ENCODE measurements at regions not wholly inside any gene's neighbourhood (a gene's known extent, or its start where the extent isn't known, plus 50 kb on each side); places are given as distances from the start of the nearest gene placed in this dataset.

GRCh38 chr7:96531331-96531730 is 178.3 kb downstream of the SEM1 start:
- H4K8ac ChIP-seq (replicated peaks; ENCODE audit: insufficient read length, low read depth, low read length), result no peak overlapping the region
- no peak overlapping the region for H3K9ac ChIP-seq (ENCODE audit: extremely low read depth, insufficient read length, low read length)
- Mint-ChIP-seq H3K4me1 (peaks cover 4 to 5% of the 10 kb centered on the region in 2 experiments; a peak in 2 of 4 replicates), H3K27ac (no peak overlapping the region), H3K9me3 (no peaks in the 10 kb centered on the region), H3K4me3 (no peak overlapping the region), H3K27me3 (ENCODE audit: low read depth) (no peaks in the 10 kb centered on the region; the same call in 1 of the 2 replicates), H3K36me3 (ENCODE audit: insufficient read depth in 1 of 3, low read depth in 3 of 3) (no peaks in the 10 kb centered on the region)
- no peak overlapping the region for H3K27ac ChIP-seq (ENCODE audit: insufficient read length, low read depth, low read length)
- H3K18ac ChIP-seq (ENCODE audit: insufficient read length, low read depth, low read length), result no peak overlapping the region
- WGBS (ENCODE audit: extremely low coverage, insufficient read length, low lambda C conversion rate), result no CpG with 5 or more reads among the region's 1 CpG
- H3K4me2 ChIP-seq (ENCODE audit: insufficient read depth, insufficient read length, low read length), result no peak overlapping the region
- no peak overlapping the region for H3K23ac ChIP-seq (ENCODE audit: insufficient read length, low read depth, low read length)
- H4K5ac ChIP-seq (ENCODE audit: insufficient read length, low read depth, low read length), result no peak overlapping the region
- H2BK12ac ChIP-seq (ENCODE audit: insufficient read length, low read depth, low read length), result no peak overlapping the region
- no peaks in the 10 kb centered on the region for H4K20me1 ChIP-seq (ENCODE audit: control insufficient read depth, insufficient read depth, insufficient read length)
- TF ChIP-seq CTCF (conservative IDR thresholded peaks at IDR 0.05), result no peak
- no peaks in the 10 kb centered on the region for H3K79me2 ChIP-seq (ENCODE audit: insufficient read depth, low read length)
- H2AFZ ChIP-seq (ENCODE audit: low read length), result no peak overlapping the region
- no peak overlapping the region for H4K91ac ChIP-seq (ENCODE audit: insufficient read length, low read depth, low read length)
- H2BK5ac ChIP-seq (ENCODE audit: insufficient read length, low read length), result no peak overlapping the region
- H3K23me2 ChIP-seq (ENCODE audit: insufficient read length, low read depth, low read length, poor library complexity, severe bottlenecking), result no peaks in the 10 kb centered on the region
- no peak for DNase-seq
- no peaks in the 10 kb centered on the region for H3K27me3 ChIP-seq (ENCODE audit: insufficient read depth, low read length)
- H2BK15ac ChIP-seq (ENCODE audit: low read depth, low read length), result no peak overlapping the region
- H3K4me1 ChIP-seq (ENCODE audit: insufficient read depth, low read length), result no peaks in the 10 kb centered on the region
- H3K14ac ChIP-seq (ENCODE audit: insufficient read depth, low read length), result no peak overlapping the region
- no peak overlapping the region for H2BK20ac ChIP-seq (ENCODE audit: low read depth, low read length, poor library complexity, severe bottlenecking)
- no peak overlapping the region for H3T11ph ChIP-seq (ENCODE audit: low read length)
- H3K79me1 ChIP-seq (ENCODE audit: insufficient read depth, low read depth, low read length, poor library complexity, severe bottlenecking), result no peaks in the 10 kb centered on the region
- H3K9me3 ChIP-seq (ENCODE audit: control insufficient read depth, low read depth, low read length), result no peaks in the 10 kb centered on the region
- no peak overlapping the region for H3K4ac ChIP-seq (ENCODE audit: low read depth, low read length)
- H2AK5ac ChIP-seq (ENCODE audit: insufficient read length, low read length), result no peak overlapping the region
- H3K56ac ChIP-seq (ENCODE audit: insufficient read length, low read depth, low read length), result no peak overlapping the region
- no peak overlapping the region for H2BK120ac ChIP-seq (ENCODE audit: low read depth, low read length, poor library complexity, severe bottlenecking)
